H1 (cell line): ENCODE measurements at regions not wholly inside any gene's neighbourhood (a gene's known extent, or its start where the extent isn't known, plus 50 kb on each side); places are given as distances from the start of the nearest gene placed in this dataset.

Experiments
- CTCF ChIA-PET: fragments of 300-600 bp; sonication (Branson Sonifier 250); formaldehyde crosslinking; loops from one replicate; lab custom pipeline; 2021; ENCODE audit not compliant: partially characterized antibody; lab: Charles Lee
- POLR2A ChIA-PET: fragments of 300-600 bp; sonication (Branson Sonifier 250); formaldehyde crosslinking; loops from one replicate; lab custom pipeline; 2021; ENCODE audit warnings: inconsistent platforms; ENCODE audit not compliant: partially characterized antibody; lab: Charles Lee
- DNase-seq, 2 experiments: peaks; one replicate each; pipeline versions ENCODE4 v3.0.0 to v3.0.0-alpha.2; 2010 to 2022; ENCODE audit warnings: low spot score in 2 of 2, low read depth in 1 of 2, mixed read lengths in 1 of 2
- FAIRE-seq: peaks from 2 replicates; lab custom pipeline; 2011; peaks lifted over from hg19 to GRCh38; lab: Jason Lieb, UNC
- H2AFZ ChIP-seq: 2 replicates; pipeline ENCODE4 v1.8.1; 2012; ENCODE audit warnings: low read length, inconsistent platforms
- H2AK5ac ChIP-seq: 2 replicates; pipeline ENCODE4 v1.6.1; 2013; ENCODE audit warnings: low read depth, low read length
- H2BK120ac ChIP-seq: replicated peaks from 2 replicates; pipeline ENCODE3; 2013; ENCODE audit warnings: low read depth, low read length, inconsistent platforms
- H2BK12ac ChIP-seq: 2 replicates; pipeline ENCODE4 v1.6.1; 2013; ENCODE audit warnings: low read depth, low read length
- H2BK15ac ChIP-seq: 2 replicates; pipeline ENCODE4 v1.6.1; 2013; ENCODE audit warnings: low read length
- H2BK20ac ChIP-seq: 2 replicates; pipeline ENCODE4 v1.6.1; 2013; ENCODE audit warnings: low read length
- H2BK5ac ChIP-seq: 2 replicates; pipeline ENCODE4 v1.6.1; 2013; ENCODE audit warnings: low read depth, low read length
- H3K14ac ChIP-seq: 2 replicates; pipeline ENCODE4 v1.6.1; 2013; ENCODE audit warnings: inconsistent platforms; ENCODE audit not compliant: insufficient read length
- H3K18ac ChIP-seq: 2 replicates; pipeline ENCODE4 v1.6.1; 2013; ENCODE audit warnings: low read length; ENCODE audit errors: extremely low read depth
- H3K23ac ChIP-seq: 2 replicates; pipeline ENCODE4 v1.6.1; 2013; ENCODE audit warnings: inconsistent platforms; ENCODE audit not compliant: insufficient read length
- H3K23me2 ChIP-seq: 2 replicates; pipeline ENCODE4 v1.6.1; 2013; ENCODE audit warnings: low read depth, low read length
- H3K27ac ChIP-seq: 2 replicates; pipeline ENCODE4 v1.6.1; 2011; ENCODE audit warnings: low read depth, low read length, inconsistent platforms
- H3K27me3 ChIP-seq, 4 experiments: replicated peaks in 1 of 4; 1 replicate in 1 of 4; 2 replicates in 3 of 4; pipeline versions ENCODE4 v1.6.1 to v1.8.1; 2011 to 2013; ENCODE audit warnings: low read length in 3 of 4, mild to moderate bottlenecking in 3 of 4, inconsistent platforms in 2 of 4, mixed read lengths in 2 of 4, moderate library complexity in 1 of 4; ENCODE audit not compliant: control insufficient read depth in 3 of 4, insufficient read depth in 3 of 4; ENCODE audit errors: extremely low read depth in 1 of 4
- H3K36me3 ChIP-seq, 4 experiments: 2 replicates each; pipeline versions ENCODE4 v1.6.1 to v1.8.1; 2011 to 2013; ENCODE audit warnings: mild to moderate bottlenecking in 4 of 4, low read length in 3 of 4, moderate library complexity in 2 of 4, control low read depth in 1 of 4, inconsistent platforms in 1 of 4; ENCODE audit not compliant: insufficient read depth in 4 of 4, control insufficient read depth in 2 of 4
- H3K4ac ChIP-seq: replicated peaks from 2 replicates; pipeline ENCODE3; 2013; ENCODE audit warnings: low read length, low read depth, mixed read lengths, inconsistent platforms; ENCODE audit not compliant: insufficient read length
- H3K4me1 ChIP-seq, 4 experiments: replicated peaks in 1 of 4; 1 replicate in 1 of 4; 2 replicates in 3 of 4; pipeline versions ENCODE4 v1.6.1 to v1.8.1; 2011 to 2013; ENCODE audit warnings: low read length in 3 of 4, inconsistent platforms in 2 of 4, mixed read lengths in 1 of 4; ENCODE audit not compliant: insufficient read depth in 4 of 4, control insufficient read depth in 3 of 4
- H3K4me2 ChIP-seq, 2 experiments: 2 replicates each; pipeline versions ENCODE4 v1.6.1 to v1.8.1; 2011 to 2013; ENCODE audit warnings: low read depth in 2 of 2, low read length in 2 of 2, control low read depth in 1 of 2, inconsistent platforms in 1 of 2, mild to moderate bottlenecking in 1 of 2; ENCODE audit not compliant: insufficient read depth in 1 of 2
- H3K4me3 ChIP-seq, 4 experiments: fragments of 200-600, 300-600 bp in 1 of 4; sonication (generic), shearing (Covaris generic), sonication (Bioruptor Twin) in 1 of 4; 2 replicates each; pipeline versions ENCODE4 v1.5.1 to v1.8.1; 2011 to 2016; ENCODE audit warnings: low read length in 4 of 4, low read depth in 3 of 4, control low read depth in 2 of 4, inconsistent platforms in 2 of 4, mild to moderate bottlenecking in 2 of 4, mixed read lengths in 1 of 4, moderate library complexity in 1 of 4; ENCODE audit not compliant: insufficient read depth in 2 of 4; ENCODE audit errors: extremely low read depth in 1 of 4
- H3K56ac ChIP-seq: replicated peaks from 2 replicates; pipeline ENCODE3; 2013; ENCODE audit warnings: low read depth, mild to moderate bottlenecking, mixed read lengths, low read length, inconsistent platforms; ENCODE audit not compliant: insufficient read length
- H3K79me1 ChIP-seq: 2 replicates; pipeline ENCODE4 v1.6.1; 2013; ENCODE audit warnings: low read depth, low read length, control low read depth
- H3K79me2 ChIP-seq, 2 experiments: 2 replicates each; pipeline versions ENCODE4 v1.6.1 to v1.8.1; 2012 to 2013; ENCODE audit warnings: low read length in 2 of 2, mild to moderate bottlenecking in 2 of 2, inconsistent platforms in 1 of 2; ENCODE audit not compliant: insufficient read depth in 2 of 2, control insufficient read depth in 1 of 2
- H3K9ac ChIP-seq, 4 experiments: replicated peaks in 1 of 4; 1 replicate in 1 of 4; 2 replicates in 3 of 4; pipeline versions ENCODE4 v1.6.1 to v1.8.1; 2011 to 2013; ENCODE audit warnings: low read depth in 3 of 4, low read length in 3 of 4, control low read depth in 2 of 4, mild to moderate bottlenecking in 2 of 4, moderate library complexity in 2 of 4, inconsistent platforms in 1 of 4; ENCODE audit errors: extremely low read depth in 1 of 4
- H3K9me3 ChIP-seq, 2 experiments: 2 replicates each; pipeline versions ENCODE4 v1.6.1 to v1.8.1; 2012 to 2013; ENCODE audit warnings: mild to moderate bottlenecking in 2 of 2, moderate library complexity in 2 of 2, control low read depth in 1 of 2, inconsistent platforms in 1 of 2, low read depth in 1 of 2, low read length in 1 of 2, mixed read lengths in 1 of 2; ENCODE audit not compliant: insufficient read depth in 2 of 2
- H4K20me1 ChIP-seq, 2 experiments: replicated peaks in 1 of 2; 2 replicates each; pipeline versions ENCODE3 to v1.8.1; 2011 to 2013; ENCODE audit warnings: inconsistent platforms in 2 of 2, low read length in 2 of 2, mild to moderate bottlenecking in 1 of 2; ENCODE audit not compliant: insufficient read depth in 2 of 2, control insufficient read depth in 1 of 2
- H4K5ac ChIP-seq: 2 replicates; pipeline ENCODE4 v1.6.1; 2013; ENCODE audit warnings: low read length, low read depth, mixed read lengths, inconsistent platforms; ENCODE audit not compliant: insufficient read length
- H4K8ac ChIP-seq: 2 replicates; pipeline ENCODE4 v1.8.0; 2013; ENCODE audit warnings: mild to moderate bottlenecking, moderate library complexity, low read length, inconsistent platforms; ENCODE audit not compliant: insufficient read depth; ENCODE audit errors: extremely low read depth
- H4K91ac ChIP-seq: replicated peaks from 2 replicates; pipeline ENCODE3; 2013; ENCODE audit warnings: low read length, mixed read lengths, inconsistent platforms; ENCODE audit not compliant: insufficient read length
- BCL11A ChIP-seq, 2 experiments: IDR thresholded peaks; one replicate each; pipeline ENCODE4 v1.6.1; 2011; ENCODE audit warnings: low read depth in 2 of 2, low read length in 2 of 2, mild to moderate bottlenecking in 2 of 2
- CBX5 ChIP-seq: fragments of 300-800, 300-1000 bp; sonication (generic); IDR thresholded peaks from 2 replicates; pipeline ENCODE4 v1.7.1; 2016; ENCODE audit warnings: antibody characterized with exemption, low read length, low read depth
- CEBPB ChIP-seq: IDR thresholded peaks from 2 replicates; pipeline ENCODE4 v1.6.1; 2012; ENCODE audit warnings: low read depth, low read length
- EZH2 ChIP-seq: fragments of 200-600 bp; sonication (generic); IDR thresholded peaks from 2 replicates; pipeline ENCODE4 v1.7.1; 2012; ENCODE audit warnings: low read depth, mild to moderate bottlenecking, moderate library complexity, low read length, inconsistent platforms; ENCODE audit not compliant: severe bottlenecking
- GABPA ChIP-seq: IDR thresholded peaks from 2 replicates; pipeline ENCODE4 v1.6.1; 2011; ENCODE audit warnings: mild to moderate bottlenecking, low read length, moderate library complexity, borderline replicate concordance; ENCODE audit not compliant: insufficient read depth
- GTF2F1 ChIP-seq: IDR thresholded peaks from 2 replicates; pipeline ENCODE4 v1.6.1; 2012; ENCODE audit warnings: low read depth, low read length, improper control_type of control experiment, borderline replicate concordance
- HDAC6 ChIP-seq: IDR thresholded peaks from one replicate; pipeline ENCODE4 v1.7.1; 2012; ENCODE audit warnings: low read depth, mild to moderate bottlenecking, inconsistent platforms, low read length, moderate library complexity
- NRF1 ChIP-seq: IDR thresholded peaks from 2 replicates; pipeline ENCODE4 v1.6.1; 2011; ENCODE audit warnings: mild to moderate bottlenecking, low read depth, low read length, improper control_type of control experiment
- POU5F1 ChIP-seq: IDR thresholded peaks from 2 replicates; pipeline ENCODE4 v1.6.1; 2011; ENCODE audit warnings: low read depth, mild to moderate bottlenecking, low read length, moderate library complexity
- RBBP5 ChIP-seq: IDR thresholded peaks from 2 replicates; pipeline ENCODE4 v1.7.1; 2012; ENCODE audit warnings: low read depth, mild to moderate bottlenecking, inconsistent platforms, low read length, moderate library complexity, borderline replicate concordance
- SIX5 ChIP-seq: IDR thresholded peaks from 2 replicates; pipeline ENCODE4 v1.6.1; 2011; ENCODE audit warnings: mild to moderate bottlenecking, low read depth, low read length
- WGBS, 2 experiments: shearing (Covaris generic) in 1 of 2; methylation state at CpG; one replicate each; pipeline versions ENCODE4 v1.1.6 to v1.1.7; 2013 to 2015; ENCODE audit warnings: low lambda C conversion rate in 2 of 2, mixed read lengths in 2 of 2, inconsistent platforms in 1 of 2, low coverage in 1 of 2, missing lambda C conversion rate in 1 of 2; ENCODE audit not compliant: insufficient replicate concordance in 2 of 2, insufficient coverage in 1 of 2, insufficient read length in 1 of 2; ENCODE audit errors: extremely low coverage in 1 of 2, missing lambda C conversion rate in 1 of 2; 5-methylcytosine and 5-hydroxymethylcytosine counted together
- TF ChIP-seq, protein P1 (sequence below): IDR thresholded peaks from 2 replicates; pipeline ENCODE4 v1.6.1; 2012; ENCODE audit warnings: low read length, inconsistent platforms

DNA sequence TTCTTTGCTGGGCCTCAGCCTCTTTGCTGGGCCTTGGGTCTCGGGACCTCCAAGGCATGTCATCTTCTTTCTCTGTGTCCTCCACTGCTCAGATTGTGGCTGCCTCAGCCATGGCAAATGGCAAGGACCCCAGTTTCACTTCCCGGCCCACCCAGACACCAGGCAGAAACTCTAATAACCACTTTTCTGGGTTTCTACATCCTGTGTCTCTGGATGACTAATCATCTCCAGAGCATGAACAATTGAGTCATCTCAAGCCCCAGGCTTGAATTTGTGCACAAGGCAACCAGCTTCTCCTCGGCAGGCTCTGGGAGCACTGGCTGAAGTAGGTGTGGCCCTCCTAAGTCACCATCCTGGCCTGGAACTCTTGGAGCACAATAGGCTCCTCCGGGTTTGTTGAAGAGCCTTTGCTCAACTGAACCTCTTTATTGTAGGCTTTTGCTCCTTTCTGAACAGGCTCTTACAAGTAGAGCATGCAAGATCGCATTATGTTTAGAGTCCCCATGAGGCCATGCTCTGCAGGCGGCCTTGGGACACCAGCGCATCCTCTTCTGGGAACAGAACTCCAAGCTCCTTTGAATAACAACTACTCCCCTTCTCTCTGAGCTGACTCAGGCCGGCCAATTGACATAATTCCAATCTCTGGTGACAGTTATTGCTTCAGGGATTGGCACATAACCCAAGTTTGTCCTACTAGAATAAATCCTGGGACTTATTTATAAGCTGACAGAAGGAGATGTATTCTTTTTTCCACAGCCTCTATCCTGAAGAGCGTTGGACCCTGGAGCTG, 218.1 kb downstream of the WDR11 start:
- Histone ChIP-seq H3K14ac (no peak overlapping the region), H3K4me1 (no peaks in the 10 kb centered on the region), H2BK15ac (no peak overlapping the region), H4K5ac (no peak overlapping the region), H2BK5ac (no peak overlapping the region), H3K4me3 (no peak overlapping the region), H2AK5ac (no peak overlapping the region), H3K36me3 (no peaks in the 10 kb centered on the region), H3K79me2 (no peaks in the 10 kb centered on the region), H3K27me3 (no peaks in the 10 kb centered on the region), H3K4me2 (no peak overlapping the region), H3K23ac (no peak overlapping the region), H3K18ac (no peak overlapping the region), H4K91ac (no peak overlapping the region), H2BK12ac (no peak overlapping the region), H2BK20ac (no peak overlapping the region), H3K9me3 (no peaks in the 10 kb centered on the region), H3K79me1 (no peaks in the 10 kb centered on the region), H3K4ac (no peak overlapping the region), H2AFZ (no peak overlapping the region), H3K9ac (no peak overlapping the region), H3K23me2 (no peaks in the 10 kb centered on the region), H4K8ac (no peak overlapping the region), H3K27ac (no peak overlapping the region), H3K56ac (no peak overlapping the region), H2BK120ac (no peak overlapping the region), H4K20me1 (no peaks in the 10 kb centered on the region)
- DNase-seq (no peak), FAIRE-seq (no peak)
- ChIA-PET CTCF (interaction anchor here (0.8 to 4.2 kb wide), 28 partner anchors 9 to 539 kb away, joined by 3 to 39 read pairs (median 4); no protein-coding TSS in a partner anchor), POLR2A (no interaction called here)
- WGBS, 2 experiments = 89% methylated on average over 9 of the region's 9 CpGs; no CpG with 5 or more reads in 1 of the 2 experiments
- TF ChIP-seq CEBPB (no peak), POU5F1 (no peak), NRF1 (no peak), SIX5 (no peak), EZH2 (no peak), GTF2F1 (no peak), HDAC6 (no peak), GABPA (no peak), CBX5 (no peak), BCL11A (IDR thresholded peaks at IDR 0.05; ENCODE audit: low read depth in 2 of 2, low read length in 2 of 2) (no peak), RBBP5 (no peak)
- TF ChIP-seq, protein P1, sequence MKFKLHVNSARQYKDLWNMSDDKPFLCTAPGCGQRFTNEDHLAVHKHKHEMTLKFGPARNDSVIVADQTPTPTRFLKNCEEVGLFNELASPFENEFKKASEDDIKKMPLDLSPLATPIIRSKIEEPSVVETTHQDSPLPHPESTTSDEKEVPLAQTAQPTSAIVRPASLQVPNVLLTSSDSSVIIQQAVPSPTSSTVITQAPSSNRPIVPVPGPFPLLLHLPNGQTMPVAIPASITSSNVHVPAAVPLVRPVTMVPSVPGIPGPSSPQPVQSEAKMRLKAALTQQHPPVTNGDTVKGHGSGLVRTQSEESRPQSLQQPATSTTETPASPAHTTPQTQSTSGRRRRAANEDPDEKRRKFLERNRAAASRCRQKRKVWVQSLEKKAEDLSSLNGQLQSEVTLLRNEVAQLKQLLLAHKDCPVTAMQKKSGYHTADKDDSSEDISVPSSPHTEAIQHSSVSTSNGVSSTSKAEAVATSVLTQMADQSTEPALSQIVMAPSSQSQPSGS = no peak
